H4 (cell line): ENCODE measurements at regions not wholly inside any gene's neighbourhood (a gene's known extent, or its start where the extent isn't known, plus 50 kb on each side); places are given as distances from the start of the nearest gene placed in this dataset.
"Not testable (repeated sequence)": the region's sequence is repeated elsewhere in the genome, so short reads cannot be mapped to it uniquely, and the experiment has no call there.

Experiments used
- DNase-seq: peaks from one replicate; pipeline ENCODE4 v3.0.0-alpha.2; 2015; ENCODE audit warnings: low spot score

GRCh38 chr2:149806651-149807050 is 219.1 kb upstream of the MMADHC start:
- DNase-seq = no peak

DNA sequence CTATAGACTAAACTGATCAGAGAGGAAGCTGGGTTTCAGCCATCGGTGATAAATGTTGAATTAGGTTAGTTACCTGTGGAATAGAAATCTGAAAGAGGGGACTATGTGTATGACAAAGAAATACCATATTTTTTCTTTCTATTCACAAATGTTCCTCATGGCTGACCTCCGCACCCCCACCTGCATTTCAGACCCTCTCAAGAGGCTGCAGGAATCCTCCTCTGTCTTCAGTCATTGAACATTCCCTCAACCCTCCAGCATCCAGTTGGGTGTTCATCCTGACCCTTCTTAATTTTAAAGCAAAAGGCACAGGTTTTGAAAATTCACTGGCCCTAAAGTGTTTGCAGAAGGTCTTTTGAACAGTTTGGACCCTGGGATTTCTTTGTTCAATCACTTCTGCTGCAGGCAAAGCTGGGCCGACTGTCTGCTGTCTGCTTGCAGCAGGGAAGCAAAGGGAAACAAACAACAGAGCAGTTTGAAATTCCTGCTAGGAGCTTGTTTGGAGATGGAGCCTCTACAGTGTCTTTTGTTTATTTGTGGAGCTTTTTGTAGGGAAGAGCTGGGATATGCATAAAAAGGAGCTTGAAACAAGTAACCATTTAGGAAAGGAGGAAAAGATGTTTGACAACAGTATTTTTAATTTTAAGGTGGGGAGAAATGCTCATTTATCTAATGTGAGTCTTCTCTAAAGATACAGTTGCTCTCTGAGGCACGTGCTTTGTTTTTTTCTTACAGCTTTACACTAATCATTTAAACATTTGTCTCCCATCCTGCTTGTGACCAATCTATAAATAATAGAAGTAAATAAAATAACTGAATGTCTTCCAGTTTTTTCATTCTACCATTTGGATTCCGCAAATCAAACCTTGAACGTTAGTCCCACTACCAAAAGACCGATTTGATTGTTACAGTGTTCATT is 213.3 kb upstream of the MMADHC start:
- DNase-seq = no peak

GRCh38 chr2:149799013-149799705 is 211.6 kb upstream of the MMADHC start:
- peak; percentile 54 for DNase-seq

DNA sequence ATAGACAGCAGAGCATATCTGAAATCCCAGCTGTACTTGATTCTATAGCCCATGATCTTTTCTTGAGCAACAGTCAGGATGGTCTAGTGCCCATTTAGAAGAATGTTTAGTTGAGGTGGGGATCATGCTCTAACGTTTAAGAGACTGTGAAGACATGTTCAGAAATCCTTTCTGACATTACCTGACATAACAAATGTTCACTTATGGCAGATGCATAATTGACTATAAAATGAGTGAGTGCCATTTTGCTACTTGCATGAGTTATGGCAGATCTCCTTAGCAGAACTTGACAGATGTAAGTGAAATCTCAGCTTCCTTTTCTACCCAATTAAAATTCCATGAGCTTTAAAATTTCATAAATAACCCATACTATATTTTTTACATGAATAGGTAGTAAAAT is 209.5 kb upstream of the MMADHC start:
- no peak for DNase-seq

- no peak for DNase-seq
Observed at GRCh38 chr2:149789549-149789948, 202.0 kb upstream of the MMADHC start.

GRCh38 chr2:149787206-149787605 is 199.6 kb upstream of the MMADHC start:
- DNase-seq = no peak

- DNase-seq = no peak
Observed at GRCh38 chr2:149783284-149783683, 195.7 kb upstream of the MMADHC start.

DNA sequence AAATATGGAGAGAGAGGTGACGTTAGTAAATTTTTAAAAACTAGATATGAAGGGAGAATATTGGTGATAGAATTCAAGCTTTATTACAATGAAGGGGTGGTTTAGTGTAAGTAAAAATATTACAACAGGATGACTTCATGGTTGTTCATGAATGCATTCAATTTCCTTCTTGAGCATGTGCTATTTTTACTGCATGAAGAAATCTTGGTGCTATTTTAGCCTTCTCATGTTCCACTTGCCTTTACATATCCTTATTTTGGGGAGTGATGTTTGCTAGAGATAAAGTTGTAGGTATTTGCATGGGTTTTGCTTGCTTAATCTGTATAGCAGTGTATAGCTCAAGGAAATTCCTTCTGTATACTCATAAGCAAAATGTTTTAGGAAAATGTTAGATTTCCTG is 195.0 kb upstream of the MMADHC start:
- DNase-seq = no peak

GRCh38 chr2:149781263-149781808 is 193.8 kb upstream of the MMADHC start:
- DNase-seq = no peak

GRCh38 chr2:149773006-149773405 is 185.4 kb upstream of the MMADHC start:
- DNase-seq = no peak

DNA sequence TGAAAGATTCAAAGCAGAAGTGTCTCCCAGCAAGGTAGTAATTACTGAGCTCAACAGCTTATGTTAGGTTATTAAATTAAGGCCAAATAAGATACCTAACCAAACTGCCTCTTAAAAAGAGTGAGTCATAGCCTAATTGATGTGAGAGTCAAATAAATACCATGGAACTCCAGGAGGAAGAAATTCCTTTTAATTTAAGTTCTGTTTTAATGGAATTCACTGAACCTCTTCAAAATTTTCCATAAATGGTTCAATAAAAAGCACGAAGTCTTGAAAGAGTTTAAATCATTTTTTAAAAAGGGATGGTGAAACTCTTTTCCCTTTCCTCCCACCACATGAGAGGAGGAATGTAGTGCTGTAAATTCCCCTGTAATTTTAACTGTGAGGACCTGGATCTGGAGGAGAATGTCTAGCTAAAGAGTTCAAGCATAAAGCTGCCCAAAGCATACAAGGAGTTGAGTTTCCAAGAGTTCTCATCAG is 180.8 kb upstream of the MMADHC start:
- DNase-seq = peak; percentile 19

- DNase-seq = no peak
Observed at GRCh38 chr2:149767516-149767974, 180.0 kb upstream of the MMADHC start.

DNA sequence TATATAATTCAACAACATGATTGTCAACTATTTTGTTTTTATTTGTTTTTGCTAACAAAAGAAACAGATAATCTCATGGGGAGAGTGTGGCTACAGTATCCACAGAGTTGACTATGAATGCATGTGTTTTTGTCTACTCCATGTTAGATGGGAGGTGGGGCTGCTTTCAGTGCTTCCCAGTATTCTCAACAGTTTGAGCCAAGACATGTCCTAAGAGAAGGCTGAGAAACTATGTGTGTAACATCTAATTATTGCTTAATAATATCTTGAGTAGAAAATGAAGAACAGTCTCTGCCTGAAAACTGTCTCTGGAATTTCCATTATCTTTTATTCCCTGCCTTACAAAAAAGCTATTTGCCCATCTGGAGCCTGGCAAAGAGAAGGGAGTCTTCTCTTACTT is 178.8 kb upstream of the MMADHC start:
- no peak for DNase-seq

- no peak for DNase-seq
Observed at GRCh38 chr2:149765636-149766035, 178.1 kb upstream of the MMADHC start.

- DNase-seq = no peak
Observed at GRCh38 chr2:149765003-149765402, 177.4 kb upstream of the MMADHC start.

GRCh38 chr2:149763358-149763757 is 175.8 kb upstream of the MMADHC start:
- DNase-seq = no peak

GRCh38 chr2:149761611-149762010 is 174.0 kb upstream of the MMADHC start:
- no peak for DNase-seq

GRCh38 chr2:149759382-149759781 is 171.8 kb upstream of the MMADHC start:
- DNase-seq = not testable (repeated sequence)

- not testable (repeated sequence) for DNase-seq
Observed at GRCh38 chr2:149754722-149755121, 167.1 kb upstream of the MMADHC start.

DNA sequence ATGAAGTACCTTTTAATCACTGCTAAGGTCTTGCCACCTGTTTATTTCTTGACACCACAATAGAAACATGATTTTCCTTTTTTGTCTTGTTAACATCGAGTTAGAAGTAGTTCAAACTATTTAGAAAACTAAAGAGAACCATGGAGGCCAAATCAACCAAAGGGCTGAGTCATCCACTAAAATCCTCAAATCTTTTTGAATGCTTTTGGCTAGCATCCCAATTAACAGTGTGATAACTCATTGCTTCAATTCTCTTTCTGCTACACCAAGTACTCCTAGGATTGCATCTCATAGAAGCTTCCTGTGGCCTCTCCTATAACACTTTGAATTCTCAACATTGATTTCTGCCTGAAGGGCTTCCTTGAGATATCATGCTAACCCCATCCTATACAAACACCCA is 159.9 kb upstream of the MMADHC start:
- no peak for DNase-seq

GRCh38 chr2:149745396-149746230 is 158.0 kb upstream of the MMADHC start:
- no peak for DNase-seq

DNA sequence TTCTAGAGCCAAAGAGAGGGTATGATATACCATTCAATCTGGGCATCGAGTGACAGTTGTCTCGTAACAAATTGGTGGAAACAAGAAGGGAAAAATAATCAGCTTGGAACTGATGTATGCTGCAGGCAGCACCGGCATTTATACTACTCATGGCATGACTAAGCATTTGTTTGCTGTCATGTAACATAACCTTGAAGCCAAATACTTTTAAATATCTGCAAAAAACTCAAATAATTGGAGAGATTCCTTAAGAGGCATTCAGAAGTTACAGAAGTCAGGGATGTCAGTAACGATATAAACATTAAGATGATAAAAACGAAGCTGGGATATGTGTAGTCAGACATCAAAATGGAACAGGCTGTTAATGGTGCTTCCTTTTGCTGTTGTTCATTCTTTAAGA is 157.3 kb upstream of the MMADHC start:
- DNase-seq = peak; percentile 39
